ENCODE measurements at regions not wholly inside any gene's neighbourhood (a gene's known extent, or its start where the extent isn't known, plus 50 kb on each side); places are given as distances from the start of the nearest gene placed in this dataset.
"Not testable (repeated sequence)": the region's sequence is repeated elsewhere in the genome, so short reads cannot be mapped to it uniquely, and the experiment has no call there.

GRCh38 chr22:22752556-22753477, 108.4 kb downstream of the GGTLC2 start:
- H3K4me1 ChIP-seq (ENCODE audit: control insufficient read depth, insufficient read depth, low read length): no peaks in the 10 kb centered on the region
- 0 out of 2 replicates have a peak, but pooled peaks cover 3% of the 10 kb centered on the region for H3K27me3 ChIP-seq (ENCODE audit: control insufficient read depth, insufficient read depth, low read length)
- H3K27ac ChIP-seq (ENCODE audit: low read length): no peak overlapping the region
- no CpG with 5 or more reads among the region's 12 CpGs for WGBS (ENCODE audit: insufficient coverage, insufficient read length)
- H3K9me3 ChIP-seq (ENCODE audit: control insufficient read depth, insufficient read depth, low read length): no peaks in the 10 kb centered on the region
- no peaks in the 10 kb centered on the region for H3K36me3 ChIP-seq (ENCODE audit: control insufficient read depth, insufficient read depth, low read length)
- H3K4me3 ChIP-seq (ENCODE audit: low read length): no peak overlapping the region
- no peak for DNase-seq (ENCODE audit: low read depth, low spot score)

GRCh38 chr22:22753526-22754267, 109.3 kb downstream of the GGTLC2 start:
- no peaks in the 10 kb centered on the region for H3K36me3 ChIP-seq (ENCODE audit: control insufficient read depth, insufficient read depth, low read length)
- H3K4me1 ChIP-seq (ENCODE audit: control insufficient read depth, insufficient read depth, low read length): no peaks in the 10 kb centered on the region
- H3K9me3 ChIP-seq (ENCODE audit: control insufficient read depth, insufficient read depth, low read length): no peaks in the 10 kb centered on the region
- WGBS (ENCODE audit: insufficient coverage, insufficient read length): no CpG with 5 or more reads among the region's 7 CpGs
- no peak overlapping the region for H3K27ac ChIP-seq (ENCODE audit: low read length)
- no peak for DNase-seq (ENCODE audit: low read depth, low spot score)
- H3K4me3 ChIP-seq (ENCODE audit: low read length): no peak overlapping the region
- 0 out of 2 replicates have a peak, but pooled peaks cover 3% of the 10 kb centered on the region for H3K27me3 ChIP-seq (ENCODE audit: control insufficient read depth, insufficient read depth, low read length)

- Histone ChIP-seq H3K9me3 (ENCODE audit: control insufficient read depth, insufficient read depth, low read length) (no peaks in the 10 kb centered on the region), H3K27ac (ENCODE audit: low read length) (no peak overlapping the region), H3K36me3 (ENCODE audit: control insufficient read depth, insufficient read depth, low read length) (no peaks in the 10 kb centered on the region), H3K4me3 (ENCODE audit: low read length) (no peak overlapping the region), H3K4me1 (ENCODE audit: control insufficient read depth, insufficient read depth, low read length) (no peaks in the 10 kb centered on the region), H3K27me3 (ENCODE audit: control insufficient read depth, insufficient read depth, low read length) (0 out of 2 replicates have a peak, but pooled peaks cover 3% of the 10 kb centered on the region)
- no peak for DNase-seq (ENCODE audit: low read depth, low spot score)
- WGBS (ENCODE audit: insufficient coverage, insufficient read length): no CpG with 5 or more reads among the region's 3 CpGs
Observed at GRCh38 chr22:22754268-22754657, 109.8 kb downstream of the GGTLC2 start.

- no peaks in the 10 kb centered on the region for H3K9me3 ChIP-seq (ENCODE audit: control insufficient read depth, insufficient read depth, low read length)
- no peak for DNase-seq (ENCODE audit: low read depth, low spot score)
- no peak overlapping the region for H3K4me3 ChIP-seq (ENCODE audit: low read length)
- H3K27ac ChIP-seq (ENCODE audit: low read length): no peak overlapping the region
- H3K4me1 ChIP-seq (ENCODE audit: control insufficient read depth, insufficient read depth, low read length): no peaks in the 10 kb centered on the region
- WGBS (ENCODE audit: insufficient coverage, insufficient read length): no CpG with 5 or more reads among the region's 8 CpGs
- H3K36me3 ChIP-seq (ENCODE audit: control insufficient read depth, insufficient read depth, low read length): no peaks in the 10 kb centered on the region
- H3K27me3 ChIP-seq (ENCODE audit: control insufficient read depth, insufficient read depth, low read length): 0 out of 2 replicates have a peak, but pooled peaks cover 3% of the 10 kb centered on the region
Observed at GRCh38 chr22:22754961-22755777, 110.8 kb downstream of the GGTLC2 start.

GRCh38 chr22:22755778-22756100, 111.3 kb downstream of the GGTLC2 start:
- H3K4me1 ChIP-seq (ENCODE audit: control insufficient read depth, insufficient read depth, low read length): no peaks in the 10 kb centered on the region
- H3K27ac ChIP-seq (ENCODE audit: low read length): no peak overlapping the region
- no peak for DNase-seq (ENCODE audit: low read depth, low spot score)
- H3K4me3 ChIP-seq (ENCODE audit: low read length): no peak overlapping the region
- H3K9me3 ChIP-seq (ENCODE audit: control insufficient read depth, insufficient read depth, low read length): no peaks in the 10 kb centered on the region
- H3K36me3 ChIP-seq (ENCODE audit: control insufficient read depth, insufficient read depth, low read length): no peaks in the 10 kb centered on the region
- H3K27me3 ChIP-seq (ENCODE audit: control insufficient read depth, insufficient read depth, low read length): 0 out of 2 replicates have a peak, but pooled peaks cover 3% of the 10 kb centered on the region

GRCh38 chr22:22756109-22756508, 111.7 kb downstream of the GGTLC2 start:
- no CpG with 5 or more reads among the region's 3 CpGs for WGBS (ENCODE audit: insufficient coverage, insufficient read length)
- Histone ChIP-seq H3K36me3 (ENCODE audit: control insufficient read depth, insufficient read depth, low read length) (no peaks in the 10 kb centered on the region), H3K9me3 (ENCODE audit: control insufficient read depth, insufficient read depth, low read length) (no peaks in the 10 kb centered on the region)

GRCh38 chr22:22756551-22757201, 112.3 kb downstream of the GGTLC2 start:
- H3K27ac ChIP-seq (ENCODE audit: low read length); H3K9me3 ChIP-seq (ENCODE audit: control insufficient read depth, insufficient read depth, low read length); H3K27me3 ChIP-seq (ENCODE audit: control insufficient read depth, insufficient read depth, low read length); H3K36me3 ChIP-seq (ENCODE audit: control insufficient read depth, insufficient read depth, low read length); H3K4me1 ChIP-seq (ENCODE audit: control insufficient read depth, insufficient read depth, low read length); H3K4me3 ChIP-seq (ENCODE audit: low read length); DNase-seq (ENCODE audit: low read depth, low spot score): not testable (repeated sequence)
- no CpG with 5 or more reads among the region's 3 CpGs for WGBS (ENCODE audit: insufficient coverage, insufficient read length)

More at GRCh38 chr22:22756109-22756508, 111.7 kb downstream of the GGTLC2 start:
- Histone ChIP-seq H3K4me1 (ENCODE audit: control insufficient read depth, insufficient read depth, low read length) (no peaks in the 10 kb centered on the region), H3K27ac (ENCODE audit: low read length) (no peak overlapping the region), H3K27me3 (ENCODE audit: control insufficient read depth, insufficient read depth, low read length) (0 out of 2 replicates have a peak, but pooled peaks cover 3% of the 10 kb centered on the region), H3K4me3 (ENCODE audit: low read length) (no peak overlapping the region)
- DNase-seq (ENCODE audit: low read depth, low spot score): no peak

GRCh38 chr22:22758101-22758807, 113.8 kb downstream of the GGTLC2 start:
- not testable (repeated sequence) for H3K27me3 ChIP-seq (ENCODE audit: control insufficient read depth, insufficient read depth, low read length); H3K27ac ChIP-seq (ENCODE audit: low read length); DNase-seq (ENCODE audit: low read depth, low spot score); H3K9me3 ChIP-seq (ENCODE audit: control insufficient read depth, insufficient read depth, low read length); H3K4me3 ChIP-seq (ENCODE audit: low read length); H3K4me1 ChIP-seq (ENCODE audit: control insufficient read depth, insufficient read depth, low read length); H3K36me3 ChIP-seq (ENCODE audit: control insufficient read depth, insufficient read depth, low read length)
- no CpG with 5 or more reads among the region's 6 CpGs for WGBS (ENCODE audit: insufficient coverage, insufficient read length)

- H3K4me1 ChIP-seq (ENCODE audit: control insufficient read depth, insufficient read depth, low read length): no peaks in the 10 kb centered on the region
- no CpG with 5 or more reads among the region's 6 CpGs for WGBS (ENCODE audit: insufficient coverage, insufficient read length)
- no peaks in the 10 kb centered on the region for H3K27me3 ChIP-seq (ENCODE audit: control insufficient read depth, insufficient read depth, low read length)
Observed at GRCh38 chr22:22759371-22759770, 115.0 kb downstream of the GGTLC2 start.

More at GRCh38 chr22:22759371-22759770, 115.0 kb downstream of the GGTLC2 start:
- Histone ChIP-seq H3K9me3 (ENCODE audit: control insufficient read depth, insufficient read depth, low read length) (no peaks in the 10 kb centered on the region), H3K4me3 (ENCODE audit: low read length) (no peak overlapping the region), H3K36me3 (ENCODE audit: control insufficient read depth, insufficient read depth, low read length) (no peaks in the 10 kb centered on the region), H3K27ac (ENCODE audit: low read length) (no peak overlapping the region)
- no peak for DNase-seq (ENCODE audit: low read depth, low spot score)

Data from iPS DF 6.9 (cell line).